Large intestine (tissue), 3 donors: ENCODE measurements at regions not wholly inside any gene's neighbourhood (a gene's known extent, or its start where the extent isn't known, plus 50 kb on each side); places are given as distances from the start of the nearest gene placed in this dataset.

ENCODE experiments used
- DNase-seq, 2 donors: peaks; one replicate each; pipeline versions ENCODE4 v3.0.0 to v3.0.0-alpha.2; 2013
- H3K27ac ChIP-seq: one replicate; pipeline ENCODE4 v1.5.1; 2013; ENCODE audit warnings: low read length
- H3K27me3 ChIP-seq: 2 replicates; pipeline ENCODE4 v1.6.1; 2013; ENCODE audit warnings: low read length; ENCODE audit not compliant: control insufficient read depth, insufficient read depth
- H3K36me3 ChIP-seq: 2 replicates; pipeline ENCODE4 v1.6.1; 2013; ENCODE audit warnings: low read length; ENCODE audit not compliant: control insufficient read depth, insufficient read depth
- H3K4me1 ChIP-seq: one replicate; pipeline ENCODE4 v1.6.1; 2013; ENCODE audit warnings: low read length; ENCODE audit not compliant: control insufficient read depth, insufficient read depth
- H3K4me3 ChIP-seq: one replicate; pipeline ENCODE4 v1.5.1; 2013; ENCODE audit warnings: low read length
- H3K9me3 ChIP-seq: one replicate; pipeline ENCODE4 v1.6.1; 2013; ENCODE audit warnings: mild to moderate bottlenecking, low read depth, low read length, moderate library complexity; ENCODE audit not compliant: control insufficient read depth
- WGBS: methylation state at CpG from one replicate; pipeline ENCODE4 v1.1.5; 2013; ENCODE audit warnings: low lambda C conversion rate; ENCODE audit not compliant: insufficient coverage; 5-methylcytosine and 5-hydroxymethylcytosine counted together

DNA sequence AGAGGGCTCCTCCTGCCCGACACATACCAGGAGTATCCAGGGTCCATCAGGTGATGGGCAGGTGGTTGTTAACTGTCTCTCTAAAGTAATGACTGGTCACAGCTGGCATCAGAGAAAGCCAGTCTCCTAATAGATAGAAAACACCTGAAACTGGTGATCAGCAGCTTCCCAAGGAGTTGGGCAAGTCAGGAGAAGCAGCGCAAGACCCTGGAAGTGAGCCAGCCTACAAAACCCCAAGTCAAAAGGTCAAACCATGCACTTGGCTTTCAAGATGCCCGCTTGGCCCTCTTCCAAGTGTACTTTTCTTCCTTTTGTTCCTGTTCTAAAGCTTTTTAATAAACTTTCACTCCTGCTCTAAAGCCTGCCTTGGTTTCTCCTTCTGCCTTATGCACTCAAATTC, 815.2 kb downstream of the DCDC2C start:
- Histone ChIP-seq H3K27me3 (no peaks in the 10 kb centered on the region), H3K27ac (no peak overlapping the region), H3K4me3 (no peak overlapping the region), H3K36me3 (no peaks in the 10 kb centered on the region), H3K4me1 (no peaks in the 10 kb centered on the region), H3K9me3 (no peaks in the 10 kb centered on the region)
- WGBS = no CpG with 5 or more reads among the region's 3 CpGs
- DNase-seq = no peak

DNA sequence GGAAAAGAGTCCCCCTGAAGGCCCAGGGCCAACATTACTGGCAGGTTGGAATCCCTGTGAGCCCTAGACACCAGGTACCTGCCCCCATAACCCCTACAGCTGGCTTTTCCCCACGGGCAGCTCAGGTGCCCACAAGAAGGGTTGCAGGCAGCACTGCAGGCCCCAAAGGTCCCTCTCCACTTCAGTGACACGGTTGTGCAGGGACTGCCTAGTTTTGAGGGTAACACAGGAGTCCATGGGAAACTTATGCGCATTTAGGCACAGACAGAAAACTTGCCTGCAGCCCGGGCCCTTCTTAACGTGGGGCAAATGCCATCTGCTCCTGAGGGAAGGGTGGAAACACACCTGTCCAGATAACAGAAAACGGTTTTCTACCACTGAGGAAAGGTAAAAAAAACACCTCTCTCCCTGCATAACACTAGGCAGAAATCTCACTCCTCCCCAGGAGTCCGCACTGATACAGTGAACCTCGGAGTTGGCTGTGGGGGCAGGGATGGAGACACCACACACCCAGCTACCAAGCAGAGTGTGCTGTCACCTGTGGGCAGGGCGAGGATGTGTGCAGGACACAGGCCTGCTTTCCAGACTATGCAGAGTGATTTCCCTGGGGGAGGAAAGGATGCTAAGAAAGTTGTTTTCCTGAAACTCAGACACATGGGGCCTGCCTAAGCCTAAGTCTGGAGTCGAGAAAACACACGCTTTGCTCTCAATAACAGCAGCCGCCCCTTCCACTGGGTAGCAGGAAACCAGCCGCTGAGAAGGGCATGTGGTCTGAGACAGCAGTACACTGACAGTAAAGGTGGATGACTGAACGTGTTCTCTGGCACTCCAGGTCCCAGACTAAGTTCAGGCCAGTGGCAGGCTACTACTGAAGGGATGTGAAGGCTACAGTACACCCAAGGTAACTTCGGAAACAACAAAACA, 819.4 kb downstream of the DCDC2C start:
- no peaks in the 10 kb centered on the region for H3K27me3 ChIP-seq
- no peak for DNase-seq
- H3K27ac ChIP-seq = no peak overlapping the region
- H3K36me3 ChIP-seq = no peaks in the 10 kb centered on the region
- WGBS = no CpG with 5 or more reads among the region's 15 CpGs
- H3K9me3 ChIP-seq = no peaks in the 10 kb centered on the region
- no peaks in the 10 kb centered on the region for H3K4me1 ChIP-seq
- no peak overlapping the region for H3K4me3 ChIP-seq

DNA sequence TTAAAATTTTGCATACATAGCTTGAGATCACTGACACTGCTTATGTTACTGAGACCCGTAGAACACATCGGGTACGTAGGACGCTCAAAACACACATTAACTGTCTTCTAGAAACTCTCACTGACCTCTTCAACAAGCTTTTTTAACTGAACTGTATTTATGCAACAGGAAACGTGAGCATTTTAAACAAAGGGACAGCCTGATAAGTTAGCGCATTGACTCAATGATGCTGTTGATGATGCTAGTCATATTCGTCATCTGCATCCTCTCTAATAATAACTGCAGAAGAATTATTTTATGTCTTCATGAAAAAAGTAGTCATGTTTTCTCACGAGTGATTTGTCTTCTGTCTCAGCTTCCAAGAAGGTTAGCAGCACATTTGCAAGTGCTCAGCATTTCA, 824.0 kb downstream of the DCDC2C start:
- Histone ChIP-seq H3K9me3 (no peaks in the 10 kb centered on the region), H3K4me3 (no peak overlapping the region), H3K36me3 (no peaks in the 10 kb centered on the region), H3K4me1 (no peaks in the 10 kb centered on the region), H3K27me3 (no peaks in the 10 kb centered on the region), H3K27ac (no peak overlapping the region)
- no peak for DNase-seq
- 90% methylated on average over 2 of the region's 8 CpGs for WGBS

DNA sequence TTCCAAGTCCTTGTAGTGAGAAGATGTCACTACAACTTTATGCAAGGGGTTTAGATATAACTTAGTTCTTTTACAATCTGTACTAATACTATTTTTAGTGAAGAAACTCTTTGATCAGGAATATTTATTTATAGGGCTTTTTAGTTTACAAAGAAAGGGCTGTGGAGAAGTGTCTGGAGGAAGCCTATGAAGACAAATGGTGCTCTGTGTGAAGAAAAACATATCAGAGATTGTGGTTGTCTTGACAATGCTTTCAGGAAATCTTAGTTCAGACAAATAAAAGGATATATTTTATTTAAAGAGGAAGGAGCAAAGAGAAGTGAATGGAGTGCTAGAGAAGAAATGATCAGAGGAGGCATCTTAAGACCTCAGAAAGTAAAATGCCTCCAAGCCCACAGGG, 824.9 kb downstream of the DCDC2C start:
- Histone ChIP-seq H3K4me3 (no peak overlapping the region), H3K27me3 (no peaks in the 10 kb centered on the region), H3K9me3 (no peaks in the 10 kb centered on the region), H3K4me1 (no peaks in the 10 kb centered on the region), H3K36me3 (no peaks in the 10 kb centered on the region), H3K27ac (no peak overlapping the region)
- DNase-seq = no peak

DNA sequence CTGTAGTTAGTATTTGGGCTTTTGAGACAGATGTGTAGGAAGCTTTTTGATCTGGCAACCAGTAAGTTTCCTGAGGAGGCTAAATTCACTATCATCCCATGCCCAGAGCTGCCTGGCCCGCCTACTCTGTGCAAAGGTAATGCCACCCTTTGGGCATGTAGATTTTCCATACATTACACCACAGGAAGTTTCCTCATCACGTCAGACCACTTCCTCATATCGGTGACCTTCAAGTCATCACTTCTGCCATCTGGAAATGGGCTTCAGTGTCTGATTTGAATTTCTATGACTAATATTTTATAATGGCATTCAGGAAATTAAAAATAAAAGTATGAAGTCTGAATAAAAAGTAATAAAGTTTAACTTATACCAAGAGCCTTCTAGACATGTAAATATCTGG, 825.4 kb downstream of the DCDC2C start:
- H3K27ac ChIP-seq = no peak overlapping the region
- no peak overlapping the region for H3K4me3 ChIP-seq
- H3K9me3 ChIP-seq = no peaks in the 10 kb centered on the region
- no peak for DNase-seq
- H3K36me3 ChIP-seq = no peaks in the 10 kb centered on the region
- no peaks in the 10 kb centered on the region for H3K4me1 ChIP-seq
- H3K27me3 ChIP-seq = no peaks in the 10 kb centered on the region
- WGBS = 91% methylated on average over 2 of the region's 3 CpGs

DNA sequence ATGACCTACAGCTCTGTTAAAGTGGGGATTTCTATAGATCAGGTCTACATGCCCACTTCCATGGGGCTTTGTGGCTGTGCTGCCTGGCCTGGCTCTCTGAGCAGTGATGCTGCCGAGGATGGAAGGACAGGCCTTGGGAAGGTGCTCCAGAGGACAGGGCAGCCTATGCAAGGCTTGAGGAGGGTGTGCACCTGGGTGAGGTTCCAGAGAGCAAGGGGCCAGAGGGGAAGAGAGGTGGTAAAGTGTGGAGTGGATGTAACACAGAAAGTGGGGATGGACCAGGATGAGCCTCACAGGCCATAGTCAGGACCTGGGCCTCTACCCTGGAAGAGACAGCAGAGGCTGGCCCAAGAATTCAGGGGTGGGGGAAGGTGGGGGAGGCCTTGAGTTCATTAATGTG, 826.4 kb downstream of the DCDC2C start:
- Histone ChIP-seq H3K36me3 (no peaks in the 10 kb centered on the region), H3K4me3 (no peak overlapping the region), H3K27me3 (no peaks in the 10 kb centered on the region), H3K4me1 (no peaks in the 10 kb centered on the region), H3K27ac (no peak overlapping the region), H3K9me3 (no peaks in the 10 kb centered on the region)
- no CpG with 5 or more reads among the region's 1 CpG for WGBS
- no peak for DNase-seq

DNA sequence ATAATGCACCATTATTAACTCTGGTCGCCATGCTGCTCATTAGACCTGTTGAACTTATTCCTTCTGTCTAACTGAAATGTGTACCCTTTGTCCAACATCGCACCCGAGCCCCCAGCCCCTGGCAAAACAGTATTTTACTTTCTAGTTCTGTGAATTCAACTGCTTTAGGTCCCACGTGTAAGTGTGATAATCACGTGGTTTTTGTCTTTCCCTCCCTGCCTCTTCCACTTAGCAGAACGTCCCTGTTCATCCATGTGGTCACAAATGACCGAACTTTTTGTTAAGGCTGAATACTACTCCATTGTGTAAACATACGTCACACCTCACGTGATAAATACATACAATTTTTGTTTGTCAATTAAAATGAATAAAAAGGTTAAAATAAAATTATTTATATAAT, 826.9 kb downstream of the DCDC2C start:
- Histone ChIP-seq H3K36me3 (no peaks in the 10 kb centered on the region), H3K4me3 (no peak overlapping the region), H3K4me1 (no peaks in the 10 kb centered on the region), H3K27me3 (no peaks in the 10 kb centered on the region), H3K27ac (no peak overlapping the region), H3K9me3 (no peaks in the 10 kb centered on the region)
- 87% methylated on average over 4 of the region's 9 CpGs for WGBS
- no peak for DNase-seq

DNA sequence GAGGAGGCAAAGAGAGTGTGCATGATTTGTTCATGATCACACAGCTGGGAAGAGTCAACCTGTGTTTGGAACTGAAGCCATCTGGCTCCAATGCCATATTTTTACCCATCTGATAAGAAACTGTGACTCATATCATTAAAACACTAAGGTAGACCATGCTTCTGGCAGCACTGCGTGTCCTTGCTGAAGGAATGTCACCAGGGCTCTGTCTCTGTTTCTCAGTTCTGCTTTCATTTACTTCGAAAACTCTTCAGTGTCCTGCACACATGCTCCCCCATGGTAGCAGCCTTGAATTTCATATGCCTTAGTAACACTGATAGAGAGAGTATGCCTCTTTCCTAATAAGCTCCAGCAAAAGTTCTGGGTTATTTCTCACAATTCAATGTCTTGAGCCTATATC, 830.4 kb downstream of the DCDC2C start:
- DNase-seq = no peak
- no peaks in the 10 kb centered on the region for H3K36me3 ChIP-seq
- H3K9me3 ChIP-seq = no peaks in the 10 kb centered on the region
- no peaks in the 10 kb centered on the region for H3K27me3 ChIP-seq
- no peak overlapping the region for H3K4me3 ChIP-seq
- no peak overlapping the region for H3K27ac ChIP-seq
- no peaks in the 10 kb centered on the region for H3K4me1 ChIP-seq
- WGBS = 86% methylated on average over 2 of the region's 2 CpGs

DNA sequence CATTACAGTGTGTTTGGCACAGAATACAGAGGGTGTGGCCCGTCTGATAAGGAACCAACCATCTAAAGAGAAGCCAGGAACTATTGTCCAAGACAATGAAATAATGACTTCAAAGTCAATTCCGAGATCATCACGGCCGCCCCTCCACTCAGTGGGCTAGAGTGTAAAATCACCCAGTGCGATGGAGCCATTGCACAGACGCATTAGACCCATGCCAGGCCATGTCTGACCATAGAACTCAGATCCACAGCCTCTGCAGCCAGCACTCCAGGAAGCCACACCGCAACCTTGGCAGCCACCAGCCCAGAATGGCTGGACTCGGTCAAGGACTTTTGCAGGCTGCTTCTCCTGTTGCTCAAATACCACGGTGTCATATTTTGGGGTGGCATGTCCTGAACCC, 835.7 kb downstream of the DCDC2C start:
- Histone ChIP-seq H3K9me3 (no peaks in the 10 kb centered on the region), H3K27me3 (no peaks in the 10 kb centered on the region), H3K36me3 (no peaks in the 10 kb centered on the region), H3K4me3 (no peak overlapping the region), H3K27ac (no peak overlapping the region), H3K4me1 (no peaks in the 10 kb centered on the region)
- WGBS = no CpG with 5 or more reads among the region's 9 CpGs
- no peak for DNase-seq

DNA sequence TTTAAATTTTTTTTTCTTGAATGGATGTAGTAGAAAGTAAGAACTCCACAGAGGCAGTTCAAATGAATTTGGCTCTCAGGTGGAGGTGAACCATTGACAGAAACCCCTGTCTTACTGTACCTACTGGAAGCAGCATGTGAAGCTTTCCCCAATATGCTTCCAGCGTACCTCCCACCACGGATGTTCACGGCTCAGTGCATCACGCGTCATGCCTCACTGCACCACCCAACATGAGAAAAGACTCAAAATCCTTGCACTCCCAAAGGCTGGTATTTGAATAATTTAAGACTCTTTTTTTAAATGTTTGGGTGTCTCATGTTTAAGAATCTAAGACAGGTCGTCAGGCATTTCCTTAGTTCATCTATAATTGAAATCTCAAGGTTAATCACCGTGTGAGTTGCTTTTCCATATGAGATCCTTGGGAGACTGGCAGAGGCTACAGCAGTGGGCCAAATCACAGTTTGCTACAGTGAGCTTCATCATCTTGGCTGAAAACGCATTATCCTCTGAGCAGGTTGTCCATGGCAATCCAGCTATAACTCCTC, 846.4 kb downstream of the DCDC2C start:
- H3K36me3 ChIP-seq = no peaks in the 10 kb centered on the region
- H3K27me3 ChIP-seq = no peaks in the 10 kb centered on the region
- H3K4me1 ChIP-seq = no peaks in the 10 kb centered on the region
- no peak for DNase-seq
- no peak overlapping the region for H3K4me3 ChIP-seq
- no peaks in the 10 kb centered on the region for H3K9me3 ChIP-seq
- no CpG with 5 or more reads among the region's 8 CpGs for WGBS
- H3K27ac ChIP-seq = no peak overlapping the region
